OCI-M2 (cell line): ENCODE measurements at regions not wholly inside any gene's neighbourhood (a gene's known extent, or its start where the extent isn't known, plus 50 kb on each side); places are given as distances from the start of the nearest gene placed in this dataset.
"Not testable (repeated sequence)": the region's sequence is repeated elsewhere in the genome, so short reads cannot be mapped to it uniquely, and the experiment has no call there.

Experiments
- DNase-seq: peaks from one replicate; lab custom pipeline; 2025; ENCODE audit not compliant: unreplicated experiment; lab: John Stamatoyannopoulos, UW

- DNase-seq: no peak
These were observed 1494.8 kb upstream of the DEFB115 start for GRCh38 chr20:29762620-29763019.

- no peak for DNase-seq
These were observed 1493.5 kb upstream of the DEFB115 start for GRCh38 chr20:29763821-29764511.

DNA sequence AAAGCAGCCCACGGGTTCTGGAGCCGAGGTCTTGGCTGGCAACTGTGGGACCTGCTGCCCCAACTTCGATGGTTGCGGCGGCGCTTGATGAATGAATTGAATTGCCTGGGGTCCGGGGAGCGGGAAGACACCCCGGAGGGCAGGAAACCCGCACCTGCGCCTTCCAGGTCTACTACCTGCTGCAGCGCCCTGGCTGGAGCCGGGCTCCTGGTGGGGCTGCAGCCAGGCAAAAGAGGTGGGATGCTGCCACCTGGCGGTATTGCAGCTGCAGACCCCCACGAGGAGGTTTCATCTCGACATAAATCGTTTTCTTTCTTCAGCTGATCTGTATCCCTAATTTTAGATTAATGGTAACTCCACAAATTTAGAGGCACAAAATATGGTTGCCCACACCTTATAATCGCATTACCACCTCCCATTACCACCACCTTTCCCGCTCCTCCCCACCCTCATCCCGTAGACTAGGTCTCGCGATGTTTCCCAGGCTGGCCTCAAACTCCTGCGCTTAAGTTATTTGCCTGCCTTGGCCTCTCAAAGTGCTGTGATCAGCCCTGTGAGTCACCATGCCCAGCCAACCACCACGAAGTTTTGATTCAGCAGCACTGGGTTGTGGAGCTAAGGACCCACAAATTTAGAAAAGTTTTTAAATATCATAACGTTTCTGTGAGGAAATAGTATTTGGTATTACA is 1492.4 kb upstream of the DEFB115 start:
- DNase-seq: not testable (repeated sequence)

DNA sequence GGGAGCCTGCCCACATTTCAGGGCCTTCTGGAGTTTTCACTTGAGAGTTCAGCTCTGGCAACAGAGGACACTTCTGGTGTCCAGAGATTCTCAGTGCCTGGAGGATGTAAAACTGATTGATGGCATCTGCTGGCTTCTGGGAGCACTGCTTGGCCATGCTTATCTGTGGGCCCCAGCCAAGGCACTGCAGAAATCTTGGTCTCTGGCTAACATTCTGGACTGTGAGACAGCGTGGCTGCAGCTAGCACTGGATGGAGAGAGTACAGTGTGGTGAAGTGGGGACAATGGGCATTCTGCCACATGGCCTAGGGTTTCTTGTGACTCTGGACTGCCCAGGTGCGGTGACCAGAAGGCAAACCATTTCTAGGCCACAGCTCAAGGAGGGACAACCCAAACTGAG is 1479.4 kb upstream of the DEFB115 start:
- DNase-seq: not testable (repeated sequence)

DNA sequence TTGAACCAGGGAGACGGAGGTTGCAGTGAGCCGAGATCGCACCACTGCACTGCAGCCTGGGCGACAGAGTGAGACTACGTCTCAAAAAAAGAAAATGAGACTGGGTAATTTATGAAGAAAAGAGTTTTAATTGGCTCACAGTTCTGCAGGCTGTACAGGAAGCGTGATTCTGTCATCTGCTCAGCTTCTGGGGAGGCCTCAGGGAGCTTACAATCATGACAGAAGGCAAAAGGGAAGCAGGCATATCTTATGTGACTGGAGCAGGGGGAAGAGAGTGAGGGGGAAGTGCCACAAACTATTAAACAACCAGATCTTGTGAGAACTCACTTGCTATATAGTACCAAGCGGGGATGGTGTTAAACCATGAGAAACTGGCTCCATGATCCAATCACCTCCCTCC is 1476.2 kb upstream of the DEFB115 start:
- not testable (repeated sequence) for DNase-seq

DNA sequence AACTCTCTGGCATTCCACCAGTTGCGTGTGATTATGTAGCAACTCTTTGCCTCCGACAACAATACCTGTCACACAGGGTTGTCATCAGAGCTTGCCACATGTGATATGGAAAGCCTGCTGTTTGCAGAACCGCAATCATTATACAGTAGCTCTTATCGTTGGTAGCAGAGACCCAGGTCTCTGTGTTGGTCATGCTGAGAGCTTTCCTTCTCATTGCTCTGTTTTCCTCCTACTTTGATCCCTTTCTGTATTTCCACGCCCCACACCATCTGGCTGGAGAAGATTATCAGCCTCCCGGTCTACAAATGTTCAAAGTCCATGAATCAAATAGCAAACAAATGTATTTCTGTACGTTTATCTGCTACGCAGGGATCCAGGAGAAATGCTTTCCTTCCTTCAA is 1475.6 kb upstream of the DEFB115 start:
- DNase-seq: not testable (repeated sequence)

DNA sequence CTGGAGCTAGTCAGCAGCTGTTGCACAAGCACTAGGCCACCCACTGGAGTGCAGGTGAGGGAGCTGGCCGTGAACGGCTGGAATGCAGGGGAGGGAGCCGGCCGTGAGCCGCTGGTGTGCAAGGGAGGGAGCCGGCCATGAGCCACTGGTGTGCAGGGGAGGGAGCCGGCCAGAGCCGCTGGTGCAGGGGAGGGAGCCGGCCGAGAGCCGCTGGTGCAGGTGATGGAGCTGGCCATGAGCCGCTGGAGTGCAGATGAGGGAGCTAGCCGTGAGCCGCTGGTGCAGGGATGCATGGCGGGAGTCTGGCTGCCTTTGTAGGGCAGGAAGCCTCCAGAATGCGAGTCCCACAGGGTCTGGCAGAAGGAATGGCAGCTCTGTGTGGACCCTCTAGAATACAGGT is 1470.0 kb upstream of the DEFB115 start:
- not testable (repeated sequence) for DNase-seq

GRCh38 chr20:29790510-29790909 is 1467.0 kb upstream of the DEFB115 start:
- no peak for DNase-seq

DNA sequence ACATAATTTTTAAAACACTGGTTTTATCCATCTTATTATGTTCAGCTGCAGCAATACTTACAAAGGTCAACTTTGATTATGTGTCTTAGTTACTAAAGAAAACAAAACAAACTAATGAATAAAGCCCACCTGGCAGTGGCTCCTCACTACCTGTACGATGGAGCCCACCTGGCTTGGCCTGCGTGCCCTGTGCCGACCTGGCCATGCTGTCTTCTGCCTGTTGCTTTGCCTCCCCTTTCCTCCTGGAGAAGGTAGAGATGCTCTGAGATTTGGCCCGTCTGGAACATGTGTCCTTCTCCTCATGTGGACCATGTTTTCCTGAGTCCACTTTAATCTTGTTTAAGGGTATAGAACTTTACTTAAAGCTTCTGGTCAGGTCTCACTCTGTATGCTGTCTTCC is 1426.0 kb upstream of the DEFB115 start:
- DNase-seq: not testable (repeated sequence)

GRCh38 chr20:29868014-29868413 is 1389.5 kb upstream of the DEFB115 start:
- DNase-seq: not testable (repeated sequence)

DNA sequence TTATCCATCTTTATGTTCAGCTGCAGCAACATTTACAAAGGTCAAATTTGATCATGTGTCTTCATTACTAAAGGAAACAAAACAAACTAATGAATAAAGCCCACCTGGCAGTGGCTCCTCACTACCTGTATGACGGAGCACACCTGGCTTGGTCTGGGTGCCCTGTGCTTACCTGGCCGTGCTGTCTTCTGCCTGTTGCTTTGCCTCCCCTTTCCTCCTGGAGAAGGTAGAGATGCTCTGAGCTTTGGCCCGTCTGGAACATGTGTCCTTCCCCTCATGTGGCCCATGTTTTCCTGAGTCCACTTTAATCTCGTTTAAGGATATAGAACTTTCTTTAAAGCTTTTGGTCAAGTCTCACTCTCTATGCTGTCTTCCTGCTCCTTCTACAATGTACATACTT is 1388.8 kb upstream of the DEFB115 start:
- DNase-seq: not testable (repeated sequence)

GRCh38 chr20:29871816-29872215 is 1385.6 kb upstream of the DEFB115 start:
- not testable (repeated sequence) for DNase-seq

DNA sequence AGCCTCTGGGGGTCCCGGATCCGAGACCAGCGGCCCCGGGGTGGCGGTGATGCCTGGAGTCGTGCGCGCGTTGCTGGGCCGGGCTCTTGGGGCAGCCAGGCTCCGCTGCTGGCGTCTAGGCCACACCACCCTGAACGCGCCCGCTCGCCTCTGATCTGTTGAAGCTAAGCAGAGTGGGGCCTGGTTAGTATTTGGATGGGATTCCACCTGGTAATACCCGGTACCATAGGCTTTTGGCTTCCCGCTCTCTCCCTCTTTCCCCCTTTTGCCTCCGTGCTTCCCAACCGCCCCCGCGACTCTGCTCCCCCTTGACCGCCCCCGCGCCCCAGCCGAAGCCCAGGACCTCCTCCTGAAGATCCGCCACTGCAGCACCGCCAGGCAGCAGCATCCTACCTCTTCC is 1383.5 kb upstream of the DEFB115 start:
- no peak for DNase-seq

GRCh38 chr20:29874476-29875202 is 1382.8 kb upstream of the DEFB115 start:
- DNase-seq: no peak

DNA sequence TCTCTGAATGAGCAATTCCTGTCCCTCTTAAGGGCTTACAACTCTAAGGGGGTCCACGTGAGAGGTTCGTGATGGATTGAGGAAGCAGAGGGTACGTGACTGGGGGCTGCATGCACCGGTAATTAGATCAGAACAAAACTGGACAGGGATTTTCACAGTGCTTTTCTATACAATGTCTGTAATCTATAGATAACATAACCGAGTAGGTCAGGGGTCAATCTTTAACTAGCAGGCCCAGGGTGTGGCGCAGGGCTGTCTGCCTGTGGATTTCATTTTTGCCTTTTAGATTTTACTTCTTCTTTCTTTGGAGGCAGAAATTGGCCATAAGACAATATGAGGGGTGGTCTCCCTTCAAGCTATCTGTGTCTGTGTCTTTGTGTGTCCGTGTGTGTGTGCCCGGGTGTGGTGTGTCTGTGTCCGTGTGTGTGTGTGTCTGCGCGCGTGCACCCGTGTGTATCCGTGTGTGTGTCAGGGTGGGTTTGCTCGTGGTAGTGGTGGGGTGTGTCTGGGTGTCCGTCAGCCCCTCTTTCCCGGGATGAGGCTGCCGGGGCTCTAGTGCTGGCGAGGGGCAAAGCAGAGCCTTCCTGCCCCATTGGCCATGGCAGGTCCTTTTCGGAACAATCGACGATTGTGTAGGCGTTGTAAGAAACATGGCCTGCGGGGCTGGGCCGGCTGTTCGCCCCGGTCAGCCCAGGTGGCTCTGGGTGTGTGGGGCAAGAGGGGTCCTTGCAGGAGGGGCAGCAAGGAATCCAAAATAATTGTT is 1382.0 kb upstream of the DEFB115 start:
- DNase-seq: not testable (repeated sequence)

DNA sequence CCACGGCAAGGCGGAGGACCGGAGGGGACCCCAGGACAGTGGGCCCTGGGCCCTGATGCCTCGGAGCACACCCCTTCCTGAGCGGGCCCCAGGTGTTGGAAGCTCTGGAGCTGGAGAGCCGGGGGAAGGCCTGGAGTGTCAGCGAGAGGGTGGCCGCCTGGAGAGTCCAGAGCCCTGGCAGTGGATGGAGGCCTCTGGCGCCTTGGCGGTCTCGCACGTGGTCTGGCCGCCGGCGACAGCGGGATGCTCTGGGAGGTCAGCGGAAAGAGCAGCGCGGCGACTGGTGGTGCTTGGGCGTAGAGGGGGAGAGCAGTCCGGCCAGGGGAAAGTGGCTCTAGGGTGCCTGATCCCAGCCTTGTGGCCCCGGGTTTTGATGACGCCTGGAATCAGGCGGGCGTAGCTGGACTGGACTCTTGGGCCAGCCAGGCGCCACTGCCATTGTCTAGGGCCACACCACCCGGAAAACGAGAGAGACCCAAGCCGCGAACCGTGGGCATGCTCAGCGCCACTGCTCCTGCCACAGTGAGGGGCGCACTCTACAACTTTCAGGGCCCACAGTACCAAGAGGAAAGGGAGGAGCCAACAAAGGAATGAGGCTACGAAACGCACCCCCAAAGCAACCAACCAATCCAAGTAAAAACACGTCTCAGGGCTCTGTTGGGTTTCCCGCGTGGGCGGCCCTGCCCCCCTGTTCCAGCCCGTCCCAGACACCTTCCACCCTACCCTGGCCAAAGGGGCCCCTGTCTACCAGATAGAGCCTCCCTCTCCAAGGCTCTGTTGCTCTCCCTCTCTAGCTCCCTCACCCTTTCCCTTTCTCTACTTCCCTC is 1381.2 kb upstream of the DEFB115 start:
- DNase-seq: not testable (repeated sequence)

DNA sequence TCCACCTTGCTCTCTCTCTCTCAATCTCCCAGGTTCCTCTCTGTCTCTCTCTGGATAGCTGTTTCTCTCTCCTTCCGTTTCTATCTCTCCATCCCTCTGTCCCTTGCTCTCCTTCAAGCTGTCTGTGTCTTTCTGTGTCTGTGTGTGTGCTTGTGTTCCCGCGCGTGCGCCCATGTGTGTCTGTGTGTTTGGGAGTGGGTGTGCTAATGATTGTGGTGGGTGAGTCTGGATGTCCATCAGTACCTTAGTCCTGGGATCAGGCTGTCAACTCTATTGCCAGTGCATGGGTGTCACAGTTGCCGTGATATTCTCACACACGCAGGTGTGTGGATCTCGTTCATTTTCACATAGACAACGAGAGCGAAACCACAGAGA is 1380.6 kb upstream of the DEFB115 start:
- no peak for DNase-seq

DNA sequence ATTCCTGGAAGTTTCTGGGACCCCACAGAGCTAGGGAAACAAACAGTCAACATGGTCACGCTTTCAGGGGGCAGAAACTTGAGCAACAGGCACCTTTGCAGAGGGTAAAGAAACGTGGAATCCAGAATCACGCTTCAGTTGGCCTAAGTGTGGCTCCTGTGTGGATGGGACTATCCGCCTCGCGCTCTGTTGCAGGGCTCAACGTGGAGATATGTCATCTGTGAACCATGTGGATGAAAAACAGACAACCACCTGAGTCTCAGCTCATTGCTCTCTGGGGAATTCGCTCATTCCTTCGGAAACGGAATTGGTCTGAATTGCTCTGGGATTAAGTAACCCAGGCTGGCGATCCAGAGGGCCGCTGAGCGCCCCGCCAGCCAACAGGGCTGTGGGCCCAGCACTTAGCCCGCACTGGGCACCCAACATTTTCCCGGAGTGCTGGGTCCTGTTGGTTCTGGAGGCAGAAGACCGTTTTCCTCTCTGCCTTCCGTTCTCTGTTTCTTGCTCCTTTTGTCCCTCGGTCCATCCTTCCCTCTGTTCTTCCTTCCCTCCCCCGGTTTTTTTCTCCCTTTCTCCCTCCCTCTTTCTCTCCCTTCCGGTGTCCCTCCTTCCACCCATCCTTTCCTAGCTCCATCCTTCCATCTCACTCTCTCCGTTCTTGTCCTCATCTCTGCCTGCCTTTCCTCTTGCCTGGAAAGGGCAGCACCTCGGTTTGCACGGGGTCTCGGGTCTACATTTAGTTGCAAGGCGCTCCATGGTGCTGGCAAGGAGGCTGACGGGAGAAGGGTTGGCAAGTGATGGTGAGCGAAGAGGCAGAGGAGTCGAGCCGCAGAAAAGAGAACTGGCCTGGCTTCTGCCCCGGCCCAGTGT is 1379.8 kb upstream of the DEFB115 start:
- DNase-seq: not testable (repeated sequence)

- no peak for DNase-seq
These were observed 1379.2 kb upstream of the DEFB115 start for GRCh38 chr20:29878281-29878741.
